Keratinocyte (primary cell): ENCODE measurements at regions not wholly inside any gene's neighbourhood (a gene's known extent, or its start where the extent isn't known, plus 50 kb on each side); places are given as distances from the start of the nearest gene placed in this dataset.

Experiments used
- EZH2 ChIP-seq: IDR thresholded peaks from one replicate; pipeline ENCODE4 v1.6.1; 2012; ENCODE audit warnings: inconsistent platforms, mild to moderate bottlenecking, low read length, moderate library complexity
- TF ChIP-seq, protein P1 (sequence below), 3 experiments: IDR thresholded peaks in 1 of 3; conservative IDR thresholded peaks in 1 of 3; optimal IDR thresholded peaks in 1 of 3; 2 replicates in 2 of 3; 3 replicates in 1 of 3; pipeline versions ENCODE3 to v1.5.1; 2011; ENCODE audit warnings: low read length in 3 of 3, mild to moderate bottlenecking in 3 of 3, moderate library complexity in 2 of 3, control low read depth in 1 of 3, inconsistent platforms in 1 of 3; ENCODE audit not compliant: insufficient read depth in 2 of 3; ENCODE audit errors: extremely low read depth in 1 of 3

DNA sequence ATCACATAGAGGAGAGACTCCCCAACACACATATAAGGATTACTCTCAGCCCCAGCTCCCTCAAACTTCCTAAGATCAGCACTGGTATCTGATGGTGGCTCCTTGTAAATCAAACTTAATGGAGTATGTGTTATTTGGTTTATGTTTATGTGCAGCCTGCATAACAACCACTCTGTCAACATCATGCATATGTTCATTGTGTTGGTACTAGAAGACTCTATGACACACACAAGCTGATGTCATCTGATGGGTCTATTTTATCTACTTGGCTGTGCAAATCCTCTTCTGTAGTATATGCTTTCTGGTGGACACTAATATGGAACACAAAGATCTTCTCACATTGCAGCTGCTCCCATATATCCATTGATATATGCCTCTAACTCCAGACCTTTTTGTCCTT is 134.0 kb upstream of the FAM174A start:
- no peak for TF ChIP-seq EZH2
- TF ChIP-seq, protein P1, sequence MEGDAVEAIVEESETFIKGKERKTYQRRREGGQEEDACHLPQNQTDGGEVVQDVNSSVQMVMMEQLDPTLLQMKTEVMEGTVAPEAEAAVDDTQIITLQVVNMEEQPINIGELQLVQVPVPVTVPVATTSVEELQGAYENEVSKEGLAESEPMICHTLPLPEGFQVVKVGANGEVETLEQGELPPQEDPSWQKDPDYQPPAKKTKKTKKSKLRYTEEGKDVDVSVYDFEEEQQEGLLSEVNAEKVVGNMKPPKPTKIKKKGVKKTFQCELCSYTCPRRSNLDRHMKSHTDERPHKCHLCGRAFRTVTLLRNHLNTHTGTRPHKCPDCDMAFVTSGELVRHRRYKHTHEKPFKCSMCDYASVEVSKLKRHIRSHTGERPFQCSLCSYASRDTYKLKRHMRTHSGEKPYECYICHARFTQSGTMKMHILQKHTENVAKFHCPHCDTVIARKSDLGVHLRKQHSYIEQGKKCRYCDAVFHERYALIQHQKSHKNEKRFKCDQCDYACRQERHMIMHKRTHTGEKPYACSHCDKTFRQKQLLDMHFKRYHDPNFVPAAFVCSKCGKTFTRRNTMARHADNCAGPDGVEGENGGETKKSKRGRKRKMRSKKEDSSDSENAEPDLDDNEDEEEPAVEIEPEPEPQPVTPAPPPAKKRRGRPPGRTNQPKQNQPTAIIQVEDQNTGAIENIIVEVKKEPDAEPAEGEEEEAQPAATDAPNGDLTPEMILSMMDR (optimal IDR thresholded peaks at IDR 0.05 in 1 of 3, IDR thresholded peaks at IDR 0.05 in 1 of 3, conservative IDR thresholded peaks at IDR 0.05 in 1 of 3; ENCODE audit: extremely low read depth in 1 of 3, insufficient read depth in 2 of 3, low read length in 3 of 3): no peak
